Psoas muscle (tissue), 7 donors: ENCODE measurements at regions not wholly inside any gene's neighbourhood (a gene's known extent, or its start where the extent isn't known, plus 50 kb on each side); places are given as distances from the start of the nearest gene placed in this dataset.

ENCODE experiments used
- ATAC-seq, 4 donors: fragments of 200-7000 bp; cut with Tn5 transposase; one replicate each; pipeline ENCODE4 v1.9.1; 2020; ENCODE audit warnings: moderate library complexity in 3 of 4, mild to moderate bottlenecking in 2 of 4
- DNase-seq, 2 donors: peaks; one replicate each; pipeline ENCODE4 v3.0.0-alpha.2; 2020
- H3K27ac ChIP-seq: fragments of 200-600 bp; one replicate; pipeline ENCODE4 v1.8.0; 2022
- H3K27me3 ChIP-seq, 3 donors: fragments of 200-600 bp in 1 of 3; one replicate each; pipeline versions ENCODE4 v1.6.1 to v1.8.0; 2013 to 2022; ENCODE audit warnings: low read length in 2 of 3, mild to moderate bottlenecking in 2 of 3, moderate library complexity in 1 of 3; ENCODE audit not compliant: insufficient read depth in 3 of 3
- H3K36me3 ChIP-seq, 2 donors: fragments of 200-600 bp in 1 of 2; one replicate each; pipeline versions ENCODE4 v1.6.1 to v1.8.0; 2013 to 2022; ENCODE audit warnings: low read depth in 1 of 2, mild to moderate bottlenecking in 1 of 2, moderate library complexity in 1 of 2; ENCODE audit not compliant: insufficient read depth in 1 of 2
- H3K4me1 ChIP-seq: fragments of 200-600 bp; one replicate; pipeline ENCODE4 v1.8.0; 2022
- H3K4me3 ChIP-seq: fragments of 200-600 bp; one replicate; pipeline ENCODE4 v1.8.0; 2022; ENCODE audit warnings: mild to moderate bottlenecking
- H3K9me3 ChIP-seq: fragments of 200-600 bp; one replicate; pipeline ENCODE4 v1.8.0; 2022
- WGBS, 3 donors: extraction: QIAGEN DNeasy Blood & Tissue Kit; methylation state at CpG; one replicate each; pipeline versions ENCODE4 v1.1.6 to v1.1.7; 2013; 5-methylcytosine and 5-hydroxymethylcytosine counted together
- intact Hi-C, 2 donors: fragments of 100-400 bp; cut with DNase I; formaldehyde crosslinking; loops; one replicate each; pipeline versions ENCODE4 v1.11.0 to v1.14.2; 2022
- TF ChIP-seq, protein P1 (sequence below): fragments of 200-600 bp; IDR thresholded peaks from one replicate; pipeline ENCODE4 v1.8.0; 2022; ENCODE audit warnings: antibody characterized with exemption
- donor health status: healthy with polysubstance abuse.
- donor health status: DM: no; HTN: no; CAD: no; lungs with moderate emphysema.
- donor health status: Bipolar disorder and iron deficiency.
- donor health status: healthy.
- donor health status: DM: yes; HTN: yes; CAD: no.
- donor health status: DM: no; HTN: no; CAD: no.
- donor health status: DM: yes; HTN: yes; CAD: no.

DNA sequence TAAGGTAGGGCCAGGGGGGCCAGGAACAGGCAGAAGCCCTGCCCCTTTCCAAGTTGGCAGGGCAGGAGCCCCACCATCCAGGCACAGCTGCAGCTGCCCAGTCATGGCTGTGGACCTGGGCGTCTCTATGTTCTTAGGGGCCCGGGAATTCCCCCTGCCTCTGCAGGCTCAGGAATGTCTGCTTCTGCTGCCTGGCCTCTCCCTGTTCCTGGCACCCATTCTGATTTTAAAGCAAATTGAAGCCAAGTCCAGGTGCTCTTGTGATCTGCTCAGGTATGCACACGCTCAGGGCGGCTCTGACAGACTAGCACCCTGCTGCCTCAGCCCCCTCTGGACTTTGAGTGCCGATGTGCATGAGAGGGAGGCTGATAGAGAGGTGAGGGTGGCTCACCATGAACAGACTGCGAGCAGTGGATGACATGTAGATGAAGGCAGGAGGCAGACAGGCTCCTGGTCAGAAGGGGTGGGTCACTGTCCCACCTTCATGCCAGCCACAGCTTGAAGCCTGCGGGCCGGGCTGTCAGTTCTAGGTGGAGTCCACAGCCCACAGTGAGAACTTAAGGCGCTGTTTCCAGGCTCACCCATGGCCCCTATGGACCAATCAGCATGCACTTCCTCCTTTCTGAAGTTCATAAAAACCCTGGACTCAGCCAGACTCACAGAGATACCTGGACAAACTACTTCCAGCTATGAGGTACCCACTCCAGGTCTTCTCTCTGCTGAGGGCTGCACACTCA is 747.8 kb upstream of the GBE1 start:
- H3K36me3 ChIP-seq = no peaks in the 10 kb centered on the region
- H3K9me3 ChIP-seq = no peaks in the 10 kb centered on the region
- no peak for ATAC-seq
- TF ChIP-seq, protein P1, sequence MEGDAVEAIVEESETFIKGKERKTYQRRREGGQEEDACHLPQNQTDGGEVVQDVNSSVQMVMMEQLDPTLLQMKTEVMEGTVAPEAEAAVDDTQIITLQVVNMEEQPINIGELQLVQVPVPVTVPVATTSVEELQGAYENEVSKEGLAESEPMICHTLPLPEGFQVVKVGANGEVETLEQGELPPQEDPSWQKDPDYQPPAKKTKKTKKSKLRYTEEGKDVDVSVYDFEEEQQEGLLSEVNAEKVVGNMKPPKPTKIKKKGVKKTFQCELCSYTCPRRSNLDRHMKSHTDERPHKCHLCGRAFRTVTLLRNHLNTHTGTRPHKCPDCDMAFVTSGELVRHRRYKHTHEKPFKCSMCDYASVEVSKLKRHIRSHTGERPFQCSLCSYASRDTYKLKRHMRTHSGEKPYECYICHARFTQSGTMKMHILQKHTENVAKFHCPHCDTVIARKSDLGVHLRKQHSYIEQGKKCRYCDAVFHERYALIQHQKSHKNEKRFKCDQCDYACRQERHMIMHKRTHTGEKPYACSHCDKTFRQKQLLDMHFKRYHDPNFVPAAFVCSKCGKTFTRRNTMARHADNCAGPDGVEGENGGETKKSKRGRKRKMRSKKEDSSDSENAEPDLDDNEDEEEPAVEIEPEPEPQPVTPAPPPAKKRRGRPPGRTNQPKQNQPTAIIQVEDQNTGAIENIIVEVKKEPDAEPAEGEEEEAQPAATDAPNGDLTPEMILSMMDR = no peak
- H3K4me3 ChIP-seq = no peak overlapping the region
- H3K4me1 ChIP-seq = no peaks in the 10 kb centered on the region
- intact Hi-C loops = no loop called here
- DNase-seq = no peak
- WGBS, 3 donors = 86 to 89% (median 86%) methylated on average over 9 of the region's 9 CpGs
- H3K27ac ChIP-seq = no peak overlapping the region
- no peaks in the 10 kb centered on the region for H3K27me3 ChIP-seq

DNA sequence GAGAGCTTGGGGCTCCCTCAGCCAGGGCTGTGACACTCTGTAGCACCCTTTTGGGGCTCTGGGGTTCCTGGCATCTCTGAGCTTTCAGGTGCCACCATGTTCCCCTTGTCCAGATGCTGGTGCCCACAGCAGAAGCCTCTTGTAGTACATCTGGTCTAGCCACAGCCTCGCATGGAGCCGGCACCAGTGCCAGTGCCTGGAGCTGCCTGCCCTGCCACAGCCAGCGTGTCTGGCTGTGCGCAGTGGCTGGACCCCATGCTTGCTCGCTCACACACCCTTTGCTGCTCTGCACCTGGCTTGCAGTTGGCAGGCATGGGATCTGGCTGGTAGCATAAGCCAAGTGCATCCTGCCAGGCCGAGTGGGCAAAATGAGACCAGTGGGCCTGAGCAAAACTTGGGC is 744.8 kb upstream of the GBE1 start:
- no peaks in the 10 kb centered on the region for H3K27me3 ChIP-seq
- H3K4me3 ChIP-seq = no peak overlapping the region
- H3K36me3 ChIP-seq = no peaks in the 10 kb centered on the region
- H3K4me1 ChIP-seq = no peaks in the 10 kb centered on the region
- no peaks in the 10 kb centered on the region for H3K9me3 ChIP-seq
- TF ChIP-seq, protein P1 = no peak
- intact Hi-C loops = no loop called here
- no peak for DNase-seq
- WGBS, 3 donors = 34 to 41% (median 39%) methylated on average over 6 of the region's 6 CpGs
- no peak for ATAC-seq
- H3K27ac ChIP-seq = no peak overlapping the region

DNA sequence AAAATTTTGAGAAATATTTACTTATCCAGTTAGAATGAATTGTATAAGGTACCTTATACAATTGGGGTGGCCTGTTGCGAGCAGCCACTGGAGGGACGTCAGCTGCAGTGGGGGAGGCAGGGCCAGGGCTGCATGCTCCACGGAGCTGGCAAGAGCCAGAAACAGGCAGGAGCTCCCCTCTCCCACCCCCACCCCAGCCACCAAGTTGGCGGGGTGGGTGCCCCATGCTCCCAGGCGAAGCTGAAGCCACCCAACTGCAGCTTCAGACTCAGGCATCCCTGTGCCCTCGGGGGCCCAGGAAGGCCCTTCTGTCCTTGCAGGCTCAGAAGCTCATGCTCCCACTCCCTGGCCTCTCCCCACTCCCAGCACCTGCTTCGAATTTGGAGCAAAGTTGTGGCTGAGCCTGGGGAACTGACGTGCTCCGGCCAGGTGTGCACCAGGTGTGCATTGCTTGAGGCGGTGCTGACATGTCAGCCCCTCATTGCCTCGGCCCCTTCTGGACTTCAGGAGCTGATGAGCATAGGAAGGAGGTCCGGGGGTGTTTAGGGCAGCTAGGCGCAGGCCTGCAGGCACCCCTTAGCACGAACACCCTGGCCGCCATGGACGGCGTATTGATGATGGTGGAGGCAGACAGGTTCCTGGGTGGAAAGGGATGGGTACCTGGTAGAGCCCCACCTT is 743.8 kb upstream of the GBE1 start:
- Histone ChIP-seq H3K36me3 (no peaks in the 10 kb centered on the region), H3K9me3 (no peaks in the 10 kb centered on the region), H3K27ac (no peak overlapping the region), H3K4me3 (no peak overlapping the region), H3K4me1 (no peaks in the 10 kb centered on the region), H3K27me3 (no peaks in the 10 kb centered on the region)
- 88 to 92% (median 89%) methylated on average over 17 of the region's 17 CpGs for WGBS, 3 donors
- ATAC-seq = no peak
- TF ChIP-seq, protein P1 = no peak
- DNase-seq = no peak
- intact Hi-C loops = no loop called here

DNA sequence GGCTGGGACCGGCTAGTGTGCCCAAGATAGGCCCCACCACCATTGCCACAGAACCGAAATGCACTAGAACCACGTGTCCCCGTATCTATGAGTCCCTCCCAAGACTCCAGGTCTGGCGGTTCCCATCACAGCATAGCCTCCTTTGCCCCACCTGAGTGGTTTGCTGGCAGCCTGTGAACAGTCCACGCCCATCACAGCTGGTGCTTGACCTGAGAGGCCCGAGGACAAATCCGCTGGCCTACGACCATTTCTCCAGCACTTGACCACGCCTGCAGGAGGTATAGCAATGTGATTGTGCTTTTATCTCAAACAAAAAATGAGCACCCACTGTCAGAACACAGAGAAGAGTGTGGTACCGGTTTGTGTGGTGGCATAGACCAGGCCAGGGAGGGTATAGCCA is 736.7 kb upstream of the GBE1 start:
- no peak overlapping the region for H3K4me3 ChIP-seq
- intact Hi-C loops = no loop called here
- 88 to 90% (median 89%) methylated on average over 11 of the region's 11 CpGs for WGBS, 3 donors
- no peaks in the 10 kb centered on the region for H3K27me3 ChIP-seq
- ATAC-seq (no peak), DNase-seq (no peak)
- TF ChIP-seq, protein P1 = no peak
- no peak overlapping the region for H3K27ac ChIP-seq
- no peaks in the 10 kb centered on the region for H3K36me3 ChIP-seq
- no peaks in the 10 kb centered on the region for H3K9me3 ChIP-seq
- H3K4me1 ChIP-seq = no peaks in the 10 kb centered on the region
